Body of pancreas (tissue), 4 donors: ENCODE measurements at regions not wholly inside any gene's neighbourhood (a gene's known extent, or its start where the extent isn't known, plus 50 kb on each side); places are given as distances from the start of the nearest gene placed in this dataset.

Experiments used
- CTCF ChIP-seq, 7 experiments: fragments of 450-650 bp in 4 of 7; fragments of 200-600 bp in 3 of 7; sonication (generic) in 3 of 7; IDR thresholded peaks; one replicate each; pipeline ENCODE4 v1.5.1; 2016 to 2019; ENCODE audit warnings: antibody characterized with exemption in 7 of 7
- POLR2A ChIP-seq, 3 donors: fragments of 450-650 bp; IDR thresholded peaks; one replicate each; pipeline ENCODE4 v1.6.1; 2016; ENCODE audit warnings: antibody characterized with exemption in 3 of 3, mild to moderate bottlenecking in 2 of 3

- no peak for TF ChIP-seq CTCF (IDR thresholded peaks at IDR 0.05)
- no peak for TF ChIP-seq POLR2A (IDR thresholded peaks at IDR 0.05)
Observed at GRCh38 chr7:84809877-84810276, 377.0 kb downstream of the SEMA3D start.
